H1 (cell line): ENCODE measurements at regions not wholly inside any gene's neighbourhood (a gene's known extent, or its start where the extent isn't known, plus 50 kb on each side); places are given as distances from the start of the nearest gene placed in this dataset.

Experiments used
- SAP30 ChIP-seq: fragments of 300-600 bp; sonication (generic); IDR thresholded peaks from 2 replicates; pipeline ENCODE4 v1.7.1; 2012; ENCODE audit warnings: low read length, moderate library complexity, mild to moderate bottlenecking, inconsistent platforms; ENCODE audit not compliant: insufficient read depth, insufficient replicate concordance
- TF ChIP-seq, protein P1 (sequence below): fragments of 300-600 bp; sonication (generic); IDR thresholded peaks from 2 replicates; pipeline ENCODE4 v1.7.1; 2012; ENCODE audit warnings: low read length, moderate library complexity, mild to moderate bottlenecking, inconsistent platforms; ENCODE audit not compliant: insufficient replicate concordance

DNA sequence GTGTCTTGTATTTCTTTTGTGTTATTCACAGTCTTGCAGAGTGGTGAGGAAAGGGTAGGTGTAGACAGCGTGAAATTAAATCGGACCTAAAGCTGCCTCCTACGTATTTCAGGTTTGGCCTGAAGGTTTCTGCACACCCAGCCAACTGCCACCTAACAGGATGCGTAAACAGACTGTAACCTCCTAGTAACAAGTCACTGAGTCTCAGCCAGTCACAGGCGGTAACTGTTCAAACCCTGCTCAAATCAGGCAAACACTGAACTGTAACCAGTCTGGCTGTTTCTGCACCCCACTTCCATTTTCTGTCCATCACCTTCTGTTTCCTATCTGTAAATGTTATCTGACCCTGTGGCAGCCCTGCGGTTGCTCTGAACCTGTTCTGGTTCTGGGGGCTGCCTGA is 87.1 kb downstream of the ADAMTS15 start (continued):
- TF ChIP-seq, protein P1, sequence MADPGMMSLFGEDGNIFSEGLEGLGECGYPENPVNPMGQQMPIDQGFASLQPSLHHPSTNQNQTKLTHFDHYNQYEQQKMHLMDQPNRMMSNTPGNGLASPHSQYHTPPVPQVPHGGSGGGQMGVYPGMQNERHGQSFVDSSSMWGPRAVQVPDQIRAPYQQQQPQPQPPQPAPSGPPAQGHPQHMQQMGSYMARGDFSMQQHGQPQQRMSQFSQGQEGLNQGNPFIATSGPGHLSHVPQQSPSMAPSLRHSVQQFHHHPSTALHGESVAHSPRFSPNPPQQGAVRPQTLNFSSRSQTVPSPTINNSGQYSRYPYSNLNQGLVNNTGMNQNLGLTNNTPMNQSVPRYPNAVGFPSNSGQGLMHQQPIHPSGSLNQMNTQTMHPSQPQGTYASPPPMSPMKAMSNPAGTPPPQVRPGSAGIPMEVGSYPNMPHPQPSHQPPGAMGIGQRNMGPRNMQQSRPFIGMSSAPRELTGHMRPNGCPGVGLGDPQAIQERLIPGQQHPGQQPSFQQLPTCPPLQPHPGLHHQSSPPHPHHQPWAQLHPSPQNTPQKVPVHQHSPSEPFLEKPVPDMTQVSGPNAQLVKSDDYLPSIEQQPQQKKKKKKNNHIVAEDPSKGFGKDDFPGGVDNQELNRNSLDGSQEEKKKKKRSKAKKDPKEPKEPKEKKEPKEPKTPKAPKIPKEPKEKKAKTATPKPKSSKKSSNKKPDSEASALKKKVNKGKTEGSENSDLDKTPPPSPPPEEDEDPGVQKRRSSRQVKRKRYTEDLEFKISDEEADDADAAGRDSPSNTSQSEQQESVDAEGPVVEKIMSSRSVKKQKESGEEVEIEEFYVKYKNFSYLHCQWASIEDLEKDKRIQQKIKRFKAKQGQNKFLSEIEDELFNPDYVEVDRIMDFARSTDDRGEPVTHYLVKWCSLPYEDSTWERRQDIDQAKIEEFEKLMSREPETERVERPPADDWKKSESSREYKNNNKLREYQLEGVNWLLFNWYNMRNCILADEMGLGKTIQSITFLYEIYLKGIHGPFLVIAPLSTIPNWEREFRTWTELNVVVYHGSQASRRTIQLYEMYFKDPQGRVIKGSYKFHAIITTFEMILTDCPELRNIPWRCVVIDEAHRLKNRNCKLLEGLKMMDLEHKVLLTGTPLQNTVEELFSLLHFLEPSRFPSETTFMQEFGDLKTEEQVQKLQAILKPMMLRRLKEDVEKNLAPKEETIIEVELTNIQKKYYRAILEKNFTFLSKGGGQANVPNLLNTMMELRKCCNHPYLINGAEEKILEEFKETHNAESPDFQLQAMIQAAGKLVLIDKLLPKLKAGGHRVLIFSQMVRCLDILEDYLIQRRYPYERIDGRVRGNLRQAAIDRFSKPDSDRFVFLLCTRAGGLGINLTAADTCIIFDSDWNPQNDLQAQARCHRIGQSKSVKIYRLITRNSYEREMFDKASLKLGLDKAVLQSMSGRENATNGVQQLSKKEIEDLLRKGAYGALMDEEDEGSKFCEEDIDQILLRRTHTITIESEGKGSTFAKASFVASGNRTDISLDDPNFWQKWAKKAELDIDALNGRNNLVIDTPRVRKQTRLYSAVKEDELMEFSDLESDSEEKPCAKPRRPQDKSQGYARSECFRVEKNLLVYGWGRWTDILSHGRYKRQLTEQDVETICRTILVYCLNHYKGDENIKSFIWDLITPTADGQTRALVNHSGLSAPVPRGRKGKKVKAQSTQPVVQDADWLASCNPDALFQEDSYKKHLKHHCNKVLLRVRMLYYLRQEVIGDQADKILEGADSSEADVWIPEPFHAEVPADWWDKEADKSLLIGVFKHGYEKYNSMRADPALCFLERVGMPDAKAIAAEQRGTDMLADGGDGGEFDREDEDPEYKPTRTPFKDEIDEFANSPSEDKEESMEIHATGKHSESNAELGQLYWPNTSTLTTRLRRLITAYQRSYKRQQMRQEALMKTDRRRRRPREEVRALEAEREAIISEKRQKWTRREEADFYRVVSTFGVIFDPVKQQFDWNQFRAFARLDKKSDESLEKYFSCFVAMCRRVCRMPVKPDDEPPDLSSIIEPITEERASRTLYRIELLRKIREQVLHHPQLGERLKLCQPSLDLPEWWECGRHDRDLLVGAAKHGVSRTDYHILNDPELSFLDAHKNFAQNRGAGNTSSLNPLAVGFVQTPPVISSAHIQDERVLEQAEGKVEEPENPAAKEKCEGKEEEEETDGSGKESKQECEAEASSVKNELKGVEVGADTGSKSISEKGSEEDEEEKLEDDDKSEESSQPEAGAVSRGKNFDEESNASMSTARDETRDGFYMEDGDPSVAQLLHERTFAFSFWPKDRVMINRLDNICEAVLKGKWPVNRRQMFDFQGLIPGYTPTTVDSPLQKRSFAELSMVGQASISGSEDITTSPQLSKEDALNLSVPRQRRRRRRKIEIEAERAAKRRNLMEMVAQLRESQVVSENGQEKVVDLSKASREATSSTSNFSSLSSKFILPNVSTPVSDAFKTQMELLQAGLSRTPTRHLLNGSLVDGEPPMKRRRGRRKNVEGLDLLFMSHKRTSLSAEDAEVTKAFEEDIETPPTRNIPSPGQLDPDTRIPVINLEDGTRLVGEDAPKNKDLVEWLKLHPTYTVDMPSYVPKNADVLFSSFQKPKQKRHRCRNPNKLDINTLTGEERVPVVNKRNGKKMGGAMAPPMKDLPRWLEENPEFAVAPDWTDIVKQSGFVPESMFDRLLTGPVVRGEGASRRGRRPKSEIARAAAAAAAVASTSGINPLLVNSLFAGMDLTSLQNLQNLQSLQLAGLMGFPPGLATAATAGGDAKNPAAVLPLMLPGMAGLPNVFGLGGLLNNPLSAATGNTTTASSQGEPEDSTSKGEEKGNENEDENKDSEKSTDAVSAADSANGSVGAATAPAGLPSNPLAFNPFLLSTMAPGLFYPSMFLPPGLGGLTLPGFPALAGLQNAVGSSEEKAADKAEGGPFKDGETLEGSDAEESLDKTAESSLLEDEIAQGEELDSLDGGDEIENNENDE: no peak
- no peak for TF ChIP-seq SAP30
